HG03095 (cell line): ENCODE measurements at regions not wholly inside any gene's neighbourhood (a gene's known extent, or its start where the extent isn't known, plus 50 kb on each side); places are given as distances from the start of the nearest gene placed in this dataset.
"Not testable (repeated sequence)": the region's sequence is repeated elsewhere in the genome, so short reads cannot be mapped to it uniquely, and the experiment has no call there.

Experiments
- ATAC-seq: cut with Tn5 transposase; IDR thresholded peaks from one replicate; pipeline ENCODE4 v1.9.1; 2021; ENCODE audit warnings: moderate library complexity; ENCODE audit not compliant: unreplicated experiment

- no peak for ATAC-seq
These were observed 83.4 kb upstream of the KCNK12 start for GRCh38 chr2:47653902-47654789.

GRCh38 chr2:47653036-47653435 is 82.3 kb upstream of the KCNK12 start:
- ATAC-seq: no peak

GRCh38 chr2:47652061-47652690 is 81.4 kb upstream of the KCNK12 start:
- no peak for ATAC-seq

- ATAC-seq: no peak
These were observed 80.5 kb upstream of the KCNK12 start for GRCh38 chr2:47651296-47651695.

- no peak for ATAC-seq
These were observed 79.3 kb upstream of the KCNK12 start for GRCh38 chr2:47650001-47650535.

GRCh38 chr2:47645246-47645645 is 74.5 kb upstream of the KCNK12 start:
- ATAC-seq: no peak

GRCh38 chr2:47644351-47644750 is 73.6 kb upstream of the KCNK12 start:
- ATAC-seq: no peak

GRCh38 chr2:47641366-47641765 is 70.6 kb upstream of the KCNK12 start:
- no peak for ATAC-seq

GRCh38 chr2:47640356-47640755 is 69.6 kb upstream of the KCNK12 start:
- no peak for ATAC-seq

- no peak for ATAC-seq
These were observed 68.7 kb upstream of the KCNK12 start for GRCh38 chr2:47639467-47639866.

- ATAC-seq: no peak
These were observed 67.6 kb upstream of the KCNK12 start for GRCh38 chr2:47638430-47638829.

GRCh38 chr2:47636596-47637264 is 65.9 kb upstream of the KCNK12 start:
- no peak for ATAC-seq

GRCh38 chr2:47636176-47636575 is 65.4 kb upstream of the KCNK12 start:
- no peak for ATAC-seq

GRCh38 chr2:47632754-47633153 is 62.0 kb upstream of the KCNK12 start:
- no peak for ATAC-seq

GRCh38 chr2:47631792-47632398 is 61.1 kb upstream of the KCNK12 start:
- no peak for ATAC-seq

GRCh38 chr2:47631306-47631705 is 60.5 kb upstream of the KCNK12 start:
- ATAC-seq: no peak

GRCh38 chr2:47629501-47630460 is 59.0 kb upstream of the KCNK12 start:
- no peak for ATAC-seq

- no peak for ATAC-seq
These were observed 58.1 kb upstream of the KCNK12 start for GRCh38 chr2:47628904-47629303.

- ATAC-seq: no peak
These were observed 55.9 kb upstream of the KCNK12 start for GRCh38 chr2:47626664-47627063.

GRCh38 chr2:47623140-47623539 is 52.4 kb upstream of the KCNK12 start:
- ATAC-seq: not testable (repeated sequence)
